Adrenal gland (tissue), 5 donors: ENCODE measurements at regions not wholly inside any gene's neighbourhood (a gene's known extent, or its start where the extent isn't known, plus 50 kb on each side); places are given as distances from the start of the nearest gene placed in this dataset.

ENCODE experiments used
- POLR2A ChIP-seq, 2 donors: fragments of 450-650 bp; IDR thresholded peaks; one replicate each; pipeline ENCODE4 v1.6.1; 2017; ENCODE audit warnings: antibody characterized with exemption in 2 of 2, mild to moderate bottlenecking in 2 of 2, moderate library complexity in 1 of 2
- TF ChIP-seq, protein P1 (sequence below), 6 experiments: fragments of 450-650 bp in 4 of 6; fragments of 200-600 bp in 2 of 6; sonication (generic) in 1 of 6; IDR thresholded peaks; 1 replicate in 5 of 6; 2 replicates in 1 of 6; pipeline versions ENCODE4 v1.5.1 to v1.8.0; 2016 to 2021; ENCODE audit warnings: antibody characterized with exemption in 6 of 6, mild to moderate bottlenecking in 2 of 6, moderate library complexity in 1 of 6
- donor health status: DM: no; HTN: no; CAD: no.

- TF ChIP-seq, protein P1, sequence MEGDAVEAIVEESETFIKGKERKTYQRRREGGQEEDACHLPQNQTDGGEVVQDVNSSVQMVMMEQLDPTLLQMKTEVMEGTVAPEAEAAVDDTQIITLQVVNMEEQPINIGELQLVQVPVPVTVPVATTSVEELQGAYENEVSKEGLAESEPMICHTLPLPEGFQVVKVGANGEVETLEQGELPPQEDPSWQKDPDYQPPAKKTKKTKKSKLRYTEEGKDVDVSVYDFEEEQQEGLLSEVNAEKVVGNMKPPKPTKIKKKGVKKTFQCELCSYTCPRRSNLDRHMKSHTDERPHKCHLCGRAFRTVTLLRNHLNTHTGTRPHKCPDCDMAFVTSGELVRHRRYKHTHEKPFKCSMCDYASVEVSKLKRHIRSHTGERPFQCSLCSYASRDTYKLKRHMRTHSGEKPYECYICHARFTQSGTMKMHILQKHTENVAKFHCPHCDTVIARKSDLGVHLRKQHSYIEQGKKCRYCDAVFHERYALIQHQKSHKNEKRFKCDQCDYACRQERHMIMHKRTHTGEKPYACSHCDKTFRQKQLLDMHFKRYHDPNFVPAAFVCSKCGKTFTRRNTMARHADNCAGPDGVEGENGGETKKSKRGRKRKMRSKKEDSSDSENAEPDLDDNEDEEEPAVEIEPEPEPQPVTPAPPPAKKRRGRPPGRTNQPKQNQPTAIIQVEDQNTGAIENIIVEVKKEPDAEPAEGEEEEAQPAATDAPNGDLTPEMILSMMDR (IDR thresholded peaks at IDR 0.05): no peak
- TF ChIP-seq POLR2A (IDR thresholded peaks at IDR 0.05): no peak
Measured at GRCh38 chr4:178856139-178856800, 1414.0 kb upstream of the AGA start.
